NT2/D1 (cell line): ENCODE measurements at regions not wholly inside any gene's neighbourhood (a gene's known extent, or its start where the extent isn't known, plus 50 kb on each side); places are given as distances from the start of the nearest gene placed in this dataset.

Experiments used
- SUZ12 ChIP-seq: IDR thresholded peaks from 2 replicates; pipeline ENCODE4 v1.6.1; 2011; ENCODE audit not compliant: insufficient read length, insufficient read depth; ENCODE audit errors: extremely low read depth
- YY1 ChIP-seq: IDR thresholded peaks from 2 replicates; pipeline ENCODE4 v1.6.1; 2011; ENCODE audit not compliant: insufficient read length, insufficient read depth
- ZNF274 ChIP-seq: IDR thresholded peaks from 2 replicates; pipeline ENCODE4 v1.6.1; 2011; ENCODE audit warnings: mild to moderate bottlenecking, low read depth, low read length

DNA sequence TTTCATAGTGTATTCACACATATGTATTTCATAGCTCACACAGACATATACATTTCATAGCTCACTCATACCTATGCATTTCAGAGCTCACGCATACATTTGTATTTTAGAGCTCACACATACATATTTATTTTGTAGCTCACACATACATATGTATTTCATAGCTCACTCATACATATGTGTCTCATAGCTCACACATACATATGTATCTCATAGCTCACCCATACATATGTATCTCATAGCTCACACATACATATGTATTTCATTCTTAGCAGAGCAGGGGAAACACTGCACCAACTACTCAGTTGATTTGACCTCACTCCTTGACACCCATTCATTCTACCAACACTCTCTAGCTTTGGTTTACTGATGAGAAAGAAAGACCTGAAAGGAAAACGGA, 713.6 kb downstream of the QKI start:
- TF ChIP-seq YY1 (no peak), ZNF274 (no peak), SUZ12 (no peak)
